Epithelial cell of esophagus (primary cell): ENCODE measurements at regions not wholly inside any gene's neighbourhood (a gene's known extent, or its start where the extent isn't known, plus 50 kb on each side); places are given as distances from the start of the nearest gene placed in this dataset.
A peak's percentile ranks its signal among the peaks of the same experiment; 100 is the strongest.

ENCODE experiments used
- DNase-seq: peaks from one replicate; pipeline ENCODE4 v3.0.0; 2010; ENCODE audit warnings: low read depth
- H3K4me3 ChIP-seq: 2 replicates; pipeline ENCODE4 v1.5.1; 2011; ENCODE audit warnings: mild to moderate bottlenecking, low read length, control low read depth
- CTCF ChIP-seq: IDR thresholded peaks from 2 replicates; pipeline ENCODE4 v1.5.1; 2011; ENCODE audit warnings: low read depth, mild to moderate bottlenecking, low read length, control low read depth, inconsistent platforms; ENCODE audit not compliant: insufficient read depth; ENCODE audit errors: missing control alignments

GRCh38 chrX:26664919-26665318 lies 448.9 kb downstream of the MAGEB5 start:
- TF ChIP-seq CTCF, result no peak
- no peak for DNase-seq
- H3K4me3 ChIP-seq, result no peak overlapping the region

GRCh38 chrX:26653050-26653449 lies 437.1 kb downstream of the MAGEB5 start:
- DNase-seq, result no peak
- no peak for TF ChIP-seq CTCF
- no peak overlapping the region for H3K4me3 ChIP-seq

- DNase-seq, result peak; percentile 2
- H3K4me3 ChIP-seq, result no peak overlapping the region
- no peak for TF ChIP-seq CTCF
Observed at GRCh38 chrX:26651755-26652154, 435.8 kb downstream of the MAGEB5 start.

GRCh38 chrX:26649534-26649933 lies 433.6 kb downstream of the MAGEB5 start:
- no peak overlapping the region for H3K4me3 ChIP-seq
- peak; percentile 37 for TF ChIP-seq CTCF
- DNase-seq, result peak; percentile 25

- no peak overlapping the region for H3K4me3 ChIP-seq
- DNase-seq, result no peak
- no peak for TF ChIP-seq CTCF
Observed at GRCh38 chrX:26631385-26631784, 415.4 kb downstream of the MAGEB5 start.

- TF ChIP-seq CTCF, result no peak
- DNase-seq, result no peak
Observed at GRCh38 chrX:26613956-26614355, 398.0 kb downstream of the MAGEB5 start.

GRCh38 chrX:26606971-26607370 lies 391.0 kb downstream of the MAGEB5 start:
- no peak for TF ChIP-seq CTCF

More at GRCh38 chrX:26613956-26614355, 398.0 kb downstream of the MAGEB5 start:
- H3K4me3 ChIP-seq, result no peak overlapping the region

More at GRCh38 chrX:26606971-26607370, 391.0 kb downstream of the MAGEB5 start:
- DNase-seq, result no peak
- no peak overlapping the region for H3K4me3 ChIP-seq
